ENCODE measurements at regions not wholly inside any gene's neighbourhood (a gene's known extent, or its start where the extent isn't known, plus 50 kb on each side); places are given as distances from the start of the nearest gene placed in this dataset.

GRCh38 chr9:99634186-99634585 is 187.5 kb upstream of the NR4A3 start:
- Histone ChIP-seq H3K4me1 (replicated peaks in 1 of 2; ENCODE audit: control insufficient read depth in 2 of 2, insufficient read depth in 2 of 2, low read length in 2 of 2) (no peaks in the 10 kb centered on the region), H3K4me3 (no peak overlapping the region), H4K20me1 (replicated peaks; ENCODE audit: control insufficient read depth, insufficient read depth, low read length) (no peaks in the 10 kb centered on the region), H2AFZ (ENCODE audit: low read depth, low read length) (no peak overlapping the region), H3K9me1 (ENCODE audit: control insufficient read depth, insufficient read depth, low read length) (no peaks in the 10 kb centered on the region), H3K9me3 (replicated peaks; ENCODE audit: control insufficient read depth, insufficient read depth, low read depth, low read length) (no peaks in the 10 kb centered on the region), H3K79me2 (ENCODE audit: control insufficient read depth, insufficient read depth, low read length) (no peaks in the 10 kb centered on the region), H3K27me3 (ENCODE audit: control insufficient read depth in 2 of 2, insufficient read depth in 2 of 2, low read length in 2 of 2) (no peaks in the 10 kb centered on the region), H3K9ac (ENCODE audit: insufficient read depth in 1 of 2, low read depth in 2 of 2, low read length in 2 of 2) (no peak overlapping the region), H3K27ac (ENCODE audit: extremely low read depth, low read depth, low read length) (no peak overlapping the region), H3K4me2 (ENCODE audit: insufficient read depth, low read length) (no peak overlapping the region), H3K36me3 (ENCODE audit: control insufficient read depth, insufficient read depth, low read length) (no peaks in the 10 kb centered on the region)
- WGBS (ENCODE audit: insufficient coverage, low coverage, missing lambda C conversion rate) = 2% methylated on average over 3 of the region's 3 CpGs
- ChIA-PET CTCF (ENCODE audit: low intra/inter-chr PET ratio) (no interaction called here), POLR2A (no interaction called here)
- ATAC-seq (no peak), DNase-seq (ENCODE audit: extremely low read depth in 1 of 4, low spot score in 3 of 4) (no peak), FAIRE-seq (no peak)
- intact Hi-C loops (cut with micrococcal nuclease) = loop anchor here (10.0 kb wide), 1 partner anchor 61 kb away; no protein-coding TSS in a partner anchor
- no TSS peak for BruUV-seq (replicated peaks)
- in situ Hi-C loops (cut with MboI) = no loop called here
- TF ChIP-seq HNRNPL (IDR thresholded peaks at IDR 0.05; ENCODE audit: low read depth, low read length) = no peak
- no peak for TF ChIP-seq ZNF274 (IDR thresholded peaks at IDR 0.05; ENCODE audit: borderline replicate concordance, low read depth, low read length)
- TF ChIP-seq CHD1 (IDR thresholded peaks at IDR 0.05; ENCODE audit: low read length) = no peak
- TF ChIP-seq ZNF217 (CRISPR knock-in tag; IDR thresholded peaks at IDR 0.05) = no peak
- TF ChIP-seq CTBP1 (IDR thresholded peaks at IDR 0.05; ENCODE audit: borderline replicate concordance) = no peak
- TF ChIP-seq NUFIP1 (IDR thresholded peaks at IDR 0.05; ENCODE audit: partially characterized antibody) = no peak
- TF ChIP-seq SREBF1 (IDR thresholded peaks at IDR 0.05; ENCODE audit: borderline replicate concordance, low read depth, low read length) = no peak
- no peak for TF ChIP-seq AFF1 (IDR thresholded peaks at IDR 0.05; ENCODE audit: low read depth in 1 of 2, partially characterized antibody in 2 of 2)
- TF ChIP-seq MAFG (tag; conservative IDR thresholded peaks at IDR 0.05) = no peak
- TF ChIP-seq NFXL1 (CRISPR knock-in tag; IDR thresholded peaks at IDR 0.05) = no peak
- TF ChIP-seq RBM34 (IDR thresholded peaks at IDR 0.05; ENCODE audit: borderline replicate concordance, insufficient read depth, low read length) = no peak
- TF ChIP-seq RBM25 (IDR thresholded peaks at IDR 0.05; ENCODE audit: low read depth, low read length, severe bottlenecking) = no peak
- TF ChIP-seq ZNF146 (CRISPR knock-in tag; IDR thresholded peaks at IDR 0.05; ENCODE audit: unreplicated experiment) = no peak
